Spleen (tissue), 11 donors: ENCODE measurements at regions not wholly inside any gene's neighbourhood (a gene's known extent, or its start where the extent isn't known, plus 50 kb on each side); places are given as distances from the start of the nearest gene placed in this dataset.

Source experiments
- DNase-seq: peaks from one replicate; pipeline ENCODE4 v3.0.0-alpha.2; 2020
- H3K27ac ChIP-seq, 8 donors: fragments of 200-600 bp; sonication (generic) in 7 of 8; 1 replicate in 4 of 8; 2 replicates in 4 of 8; pipeline versions ENCODE4 v1.5.0 to v1.8.0; 2016 to 2021; ENCODE audit warnings: inconsistent platforms in 4 of 8, mild to moderate bottlenecking in 4 of 8, moderate library complexity in 1 of 8
- H3K27me3 ChIP-seq, 7 donors: fragments of 200-600 bp; sonication (generic) in 6 of 7; replicated peaks in 1 of 7; 1 replicate in 4 of 7; 2 replicates in 3 of 7; pipeline versions ENCODE4 v1.5.0 to v1.8.0; 2016 to 2021; ENCODE audit warnings: inconsistent platforms in 3 of 7, mild to moderate bottlenecking in 1 of 7
- H3K36me3 ChIP-seq, 6 donors: fragments of 200-600 bp; sonication (generic) in 5 of 6; 1 replicate in 4 of 6; 2 replicates in 2 of 6; pipeline versions ENCODE4 v1.5.0 to v1.8.0; 2016 to 2021; ENCODE audit warnings: inconsistent platforms in 2 of 6
- H3K4me1 ChIP-seq, 6 donors: fragments of 200-600 bp; sonication (generic) in 5 of 6; 1 replicate in 3 of 6; 2 replicates in 3 of 6; pipeline versions ENCODE4 v1.5.0 to v1.8.0; 2016 to 2021; ENCODE audit warnings: inconsistent platforms in 3 of 6
- H3K4me3 ChIP-seq, 8 donors: fragments of 200-600 bp; sonication (generic) in 7 of 8; 1 replicate in 4 of 8; 2 replicates in 4 of 8; pipeline versions ENCODE4 v1.5.0 to v1.8.0; 2016 to 2021; ENCODE audit warnings: inconsistent platforms in 4 of 8, mild to moderate bottlenecking in 4 of 8, moderate library complexity in 2 of 8
- H3K9me3 ChIP-seq, 8 donors: fragments of 200-600 bp; sonication (generic) in 7 of 8; 1 replicate in 4 of 8; 2 replicates in 4 of 8; pipeline versions ENCODE4 v1.5.0 to v1.8.0; 2016 to 2021; ENCODE audit warnings: inconsistent platforms in 4 of 8
- POLR2A ChIP-seq, 3 donors: fragments of 450-650 bp; IDR thresholded peaks; one replicate each; pipeline ENCODE4 v1.5.1; 2017; ENCODE audit warnings: antibody characterized with exemption in 3 of 3, mild to moderate bottlenecking in 1 of 3
- POLR2AphosphoS5 ChIP-seq, 3 donors: sonication (generic); formaldehyde crosslinking; IDR thresholded peaks; one replicate each; pipeline ENCODE4 v1.5.1; 2017; ENCODE audit warnings: antibody characterized with exemption in 3 of 3
- WGBS, 5 donors: extraction: QIAGEN DNeasy Blood & Tissue Kit in 3 of 5; methylation state at CpG; one replicate each; pipeline versions ENCODE4 v1.1.5 to v1.1.7; 2013 to 2018; 5-methylcytosine and 5-hydroxymethylcytosine counted together
- intact Hi-C: fragments of 100-400 bp; cut with DNase I; formaldehyde crosslinking; loops from one replicate; pipeline ENCODE4 v1.15.0; 2023; ENCODE audit warnings: low total_unique reads
- TF ChIP-seq, protein P1 (sequence below), 11 experiments: fragments of 200-600 bp in 7 of 11; fragments of 450-650 bp in 4 of 11; sonication (generic) in 4 of 11; IDR thresholded peaks in 8 of 11; conservative IDR thresholded peaks in 3 of 11; 1 replicate in 7 of 11; 2 replicates in 4 of 11; pipeline versions ENCODE4 v1.4.0 to v1.8.0; 2016 to 2021; ENCODE audit warnings: antibody characterized with exemption in 11 of 11, inconsistent platforms in 4 of 11, mild to moderate bottlenecking in 1 of 11
- donor health status: healthy with polysubstance abuse.
- donor health status: DM: no; HTN: no; CAD: no; lungs with moderate emphysema.
- donor health status: DM: no; HTN: no; CAD: no.
- donor health status: Bipolar disorder and iron deficiency.
- donor health status: healthy.
- donor health status: DM: no; HTN: no; CAD: no.
- donor health status: DM: yes; HTN: yes; CAD: no.

DNA sequence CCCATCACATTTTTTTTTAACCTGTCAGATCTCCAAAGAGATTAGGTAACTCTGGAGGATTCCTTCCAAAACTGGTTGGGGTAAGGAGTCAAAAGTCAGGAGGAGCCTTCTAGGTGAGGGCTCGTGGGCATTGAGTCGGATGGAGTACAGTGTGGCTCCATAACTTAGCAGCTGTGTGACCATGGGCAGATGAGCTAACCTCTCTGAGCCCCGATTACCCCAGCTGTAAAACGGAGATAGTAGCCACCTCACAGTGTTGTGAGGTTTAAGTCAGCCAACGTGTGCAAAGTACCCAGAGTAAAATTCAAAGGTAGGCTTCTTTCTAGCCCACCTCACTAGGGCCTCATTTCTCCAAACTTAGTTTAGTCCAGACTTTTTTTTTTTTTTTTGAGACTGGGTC lies 151.5 kb downstream of the CD24 start:
- no peak for TF ChIP-seq POLR2A (IDR thresholded peaks at IDR 0.05)
- TF ChIP-seq, protein P1, sequence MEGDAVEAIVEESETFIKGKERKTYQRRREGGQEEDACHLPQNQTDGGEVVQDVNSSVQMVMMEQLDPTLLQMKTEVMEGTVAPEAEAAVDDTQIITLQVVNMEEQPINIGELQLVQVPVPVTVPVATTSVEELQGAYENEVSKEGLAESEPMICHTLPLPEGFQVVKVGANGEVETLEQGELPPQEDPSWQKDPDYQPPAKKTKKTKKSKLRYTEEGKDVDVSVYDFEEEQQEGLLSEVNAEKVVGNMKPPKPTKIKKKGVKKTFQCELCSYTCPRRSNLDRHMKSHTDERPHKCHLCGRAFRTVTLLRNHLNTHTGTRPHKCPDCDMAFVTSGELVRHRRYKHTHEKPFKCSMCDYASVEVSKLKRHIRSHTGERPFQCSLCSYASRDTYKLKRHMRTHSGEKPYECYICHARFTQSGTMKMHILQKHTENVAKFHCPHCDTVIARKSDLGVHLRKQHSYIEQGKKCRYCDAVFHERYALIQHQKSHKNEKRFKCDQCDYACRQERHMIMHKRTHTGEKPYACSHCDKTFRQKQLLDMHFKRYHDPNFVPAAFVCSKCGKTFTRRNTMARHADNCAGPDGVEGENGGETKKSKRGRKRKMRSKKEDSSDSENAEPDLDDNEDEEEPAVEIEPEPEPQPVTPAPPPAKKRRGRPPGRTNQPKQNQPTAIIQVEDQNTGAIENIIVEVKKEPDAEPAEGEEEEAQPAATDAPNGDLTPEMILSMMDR (IDR thresholded peaks at IDR 0.05 in 8 of 11, conservative IDR thresholded peaks at IDR 0.05 in 3 of 11) = no peak
- H3K4me3 ChIP-seq = no peak overlapping the region
- intact Hi-C loops = no loop called here

GRCh38 chr6:106820412-106820852 lies 154.1 kb downstream of the CD24 start:
- H3K4me3 ChIP-seq = no peak overlapping the region
- H3K27ac ChIP-seq = no peak overlapping the region
- H3K36me3 ChIP-seq = no peaks in the 10 kb centered on the region
- intact Hi-C loops = no loop called here
- no peak for DNase-seq
- no peaks in the 10 kb centered on the region for H3K27me3 ChIP-seq
- no peaks in the 10 kb centered on the region for H3K9me3 ChIP-seq
- no peaks in the 10 kb centered on the region for H3K4me1 ChIP-seq
- TF ChIP-seq POLR2AphosphoS5 (IDR thresholded peaks at IDR 0.05) = no peak

More for the DNA sequence above, 151.5 kb downstream of the CD24 start:
- Histone ChIP-seq H3K9me3 (peaks cover 0 to 2% (median 0%) of the 10 kb centered on the region in 8 donors), H3K27me3 (no peaks in the 10 kb centered on the region), H3K27ac (no peak overlapping the region), H3K4me1 (no peaks in the 10 kb centered on the region), H3K36me3 (no peaks in the 10 kb centered on the region)
- WGBS, 5 donors = 81 to 93% (median 91%) methylated on average over 5 of the region's 5 CpGs
- no peak for DNase-seq

DNA sequence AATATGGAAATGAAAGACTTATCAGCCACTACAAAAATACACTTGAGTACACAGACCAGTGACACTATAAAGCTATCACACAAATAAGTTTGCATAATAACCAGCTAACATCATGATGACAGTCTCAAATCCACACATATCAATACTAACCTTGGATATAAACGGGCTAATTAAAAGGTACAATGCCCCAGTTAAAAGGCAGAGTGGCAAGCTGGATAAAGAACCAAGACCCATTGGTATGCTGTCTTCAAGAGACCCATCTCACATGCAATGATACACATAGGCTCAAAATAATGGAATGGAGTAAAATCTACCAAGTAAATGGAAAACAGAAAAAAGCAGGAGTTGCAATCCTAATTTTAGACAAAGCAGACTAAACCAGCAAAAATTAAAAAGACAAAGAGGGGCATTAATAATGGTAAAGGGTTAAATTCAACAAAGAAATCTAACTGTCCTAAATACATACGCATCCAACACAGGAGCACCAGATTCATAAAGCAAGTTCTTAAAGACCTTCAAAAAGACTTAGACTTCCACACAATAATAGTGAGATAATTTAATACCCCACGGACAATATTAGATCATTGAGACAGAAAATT lies 163.3 kb downstream of the CD24 start:
- Histone ChIP-seq H3K4me3 (no peak overlapping the region), H3K27me3 (no peaks in the 10 kb centered on the region), H3K9me3 (peaks cover 17 to 72% (median 66%) of the 10 kb centered on the region in 8 donors), H3K4me1 (no peaks in the 10 kb centered on the region), H3K36me3 (no peaks in the 10 kb centered on the region), H3K27ac (no peak overlapping the region)
- DNase-seq = no peak
- intact Hi-C loops = no loop called here
- TF ChIP-seq POLR2AphosphoS5 (IDR thresholded peaks at IDR 0.05) (no peak), POLR2A (IDR thresholded peaks at IDR 0.05) (no peak)
- TF ChIP-seq, protein P1 (IDR thresholded peaks at IDR 0.05 in 8 of 11, conservative IDR thresholded peaks at IDR 0.05 in 3 of 11) = no peak
- WGBS, 5 donors = 85 to 90% (median 88%) methylated on average over 3 of the region's 3 CpGs

DNA sequence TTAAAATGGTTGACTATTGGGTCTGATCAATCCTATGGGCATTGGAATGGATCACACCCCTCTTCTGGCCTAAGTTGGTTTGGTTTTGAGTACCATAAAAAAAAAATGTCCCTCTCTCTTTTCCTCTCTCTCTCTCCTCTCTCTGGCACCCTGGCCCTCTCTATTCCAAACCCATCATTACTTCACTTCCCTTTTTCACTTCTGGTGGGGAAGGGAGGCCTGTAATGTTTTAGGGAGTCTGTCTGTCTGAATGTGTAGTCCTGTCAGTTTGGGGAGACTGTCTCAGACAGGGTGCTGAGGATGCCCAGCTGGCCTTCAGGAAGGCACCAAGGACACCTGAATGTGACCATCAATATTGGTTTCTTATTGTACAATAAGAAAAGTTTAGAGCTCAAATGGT lies 165.8 kb downstream of the CD24 start:
- TF ChIP-seq POLR2AphosphoS5 (IDR thresholded peaks at IDR 0.05) (no peak), POLR2A (IDR thresholded peaks at IDR 0.05) (no peak)
- TF ChIP-seq, protein P1 (IDR thresholded peaks at IDR 0.05 in 8 of 11, conservative IDR thresholded peaks at IDR 0.05 in 3 of 11) = no peak
- H3K9me3 ChIP-seq = peaks cover 17 to 72% (median 66%) of the 10 kb centered on the region in 8 donors

More for the DNA sequence above, 165.8 kb downstream of the CD24 start:
- Histone ChIP-seq H3K4me3 (no peak overlapping the region), H3K27me3 (no peaks in the 10 kb centered on the region), H3K27ac (no peak overlapping the region), H3K4me1 (no peaks in the 10 kb centered on the region), H3K36me3 (no peaks in the 10 kb centered on the region)
- intact Hi-C loops = no loop called here
- DNase-seq = no peak
